GM18498 (cell line): ENCODE measurements at regions not wholly inside any gene's neighbourhood (a gene's known extent, or its start where the extent isn't known, plus 50 kb on each side); places are given as distances from the start of the nearest gene placed in this dataset.

Experiments
- ATAC-seq: cut with Tn5 transposase; IDR thresholded peaks from one replicate; pipeline ENCODE4 v1.9.1; 2021; ENCODE audit warnings: mild to moderate bottlenecking, moderate library complexity; ENCODE audit not compliant: unreplicated experiment

- ATAC-seq = no peak
Measured at GRCh38 chr9:99361817-99362216, 139.7 kb downstream of the SEC61B start.

- no peak for ATAC-seq
Measured at GRCh38 chr9:99362321-99362720, 140.2 kb downstream of the SEC61B start.

- no peak for ATAC-seq
Measured at GRCh38 chr9:99363509-99363908, 141.4 kb downstream of the SEC61B start.

GRCh38 chr9:99365233-99365980 lies 143.3 kb downstream of the SEC61B start:
- no peak for ATAC-seq

- ATAC-seq = no peak
Measured at GRCh38 chr9:99366183-99366582, 144.1 kb downstream of the SEC61B start.

- ATAC-seq = no peak
Measured at GRCh38 chr9:99366621-99367020, 144.5 kb downstream of the SEC61B start.

GRCh38 chr9:99368341-99369326 lies 146.6 kb downstream of the SEC61B start:
- peak; percentile 66 for ATAC-seq

- ATAC-seq = no peak
Measured at GRCh38 chr9:99369327-99369722, 147.2 kb downstream of the SEC61B start.

GRCh38 chr9:99370376-99370775 lies 148.3 kb downstream of the SEC61B start:
- ATAC-seq = no peak

- no peak for ATAC-seq
Measured at GRCh38 chr9:99371376-99371775, 149.3 kb downstream of the SEC61B start.

GRCh38 chr9:99373912-99374311 lies 151.8 kb downstream of the SEC61B start:
- no peak for ATAC-seq

GRCh38 chr9:99374793-99375192 lies 152.7 kb downstream of the SEC61B start:
- ATAC-seq = no peak

- no peak for ATAC-seq
Measured at GRCh38 chr9:99375481-99375880, 153.4 kb downstream of the SEC61B start.

GRCh38 chr9:99377790-99378775 lies 156.0 kb downstream of the SEC61B start:
- no peak for ATAC-seq

GRCh38 chr9:99383536-99383935 lies 161.5 kb downstream of the SEC61B start:
- ATAC-seq = no peak

GRCh38 chr9:99385215-99385614 lies 163.1 kb downstream of the SEC61B start:
- ATAC-seq = no peak

GRCh38 chr9:99385814-99386279 lies 163.8 kb downstream of the SEC61B start:
- no peak for ATAC-seq

GRCh38 chr9:99387431-99387830 lies 165.3 kb downstream of the SEC61B start:
- no peak for ATAC-seq

GRCh38 chr9:99389087-99390033 lies 167.3 kb downstream of the SEC61B start:
- ATAC-seq = no peak
